SU-DHL-6 (cell line): ENCODE measurements at regions not wholly inside any gene's neighbourhood (a gene's known extent, or its start where the extent isn't known, plus 50 kb on each side); places are given as distances from the start of the nearest gene placed in this dataset.

Experiments used
- H2AFZ ChIP-seq: fragments of 200-600 bp; sonication (generic); 2 replicates; pipeline ENCODE4 v1.6.1; 2014; ENCODE audit warnings: low read depth, mild to moderate bottlenecking, moderate library complexity, mixed read lengths, antibody characterized with exemption, low read length; ENCODE audit not compliant: severe bottlenecking
- H3F3A ChIP-seq: fragments of 200-600 bp; shearing (Covaris generic); 2 replicates; pipeline ENCODE4 v1.6.0; 2016; ENCODE audit warnings: antibody characterized with exemption, mild to moderate bottlenecking; ENCODE audit not compliant: insufficient read depth
- H3K27ac ChIP-seq: fragments of 200-600 bp; sonication (generic); 2 replicates; pipeline ENCODE4 v1.5.1; 2016; ENCODE audit warnings: low read depth, mild to moderate bottlenecking, low read length, moderate library complexity, mixed read lengths
- H3K27me3 ChIP-seq: fragments of 200-600 bp; sonication (generic), shearing (Covaris generic); 2 replicates; pipeline ENCODE4 v1.6.0; 2014; ENCODE audit warnings: mild to moderate bottlenecking, low read length
- H3K36me3 ChIP-seq: fragments of 200-600 bp; sonication (generic); 2 replicates; pipeline ENCODE4 v1.6.1; 2014; ENCODE audit warnings: mild to moderate bottlenecking, low read length, mixed read lengths
- H3K4me2 ChIP-seq: fragments of 300-600, 200-600 bp; shearing (Covaris generic), sonication (generic); 2 replicates; pipeline ENCODE4 v1.6.0; 2014; ENCODE audit warnings: low read length, low read depth, mild to moderate bottlenecking; ENCODE audit not compliant: poor library complexity, severe bottlenecking
- H3K4me3 ChIP-seq: fragments of 200-600 bp; sonication (generic); 2 replicates; pipeline ENCODE4 v1.5.1; 2014; ENCODE audit warnings: antibody characterized with exemption, low read length, mild to moderate bottlenecking, mixed read lengths; ENCODE audit not compliant: insufficient read depth, poor library complexity, severe bottlenecking
- H3K79me2 ChIP-seq: fragments of 200-600 bp; sonication (generic); 2 replicates; pipeline ENCODE4 v1.6.1; 2014; ENCODE audit warnings: mild to moderate bottlenecking, low read length, moderate library complexity; ENCODE audit not compliant: insufficient read depth
- H3K9ac ChIP-seq: fragments of 200-600 bp; sonication (generic); 2 replicates; pipeline ENCODE4 v1.7.0; 2014; ENCODE audit warnings: mild to moderate bottlenecking, low read length
- H3K9me2 ChIP-seq: fragments of 200-600 bp; sonication (generic); replicated peaks from 2 replicates; pipeline ENCODE4 v1.6.1; 2014; ENCODE audit warnings: low read length; ENCODE audit not compliant: insufficient read depth
- H3K9me3 ChIP-seq: fragments of 200-600 bp; sonication (generic); 2 replicates; pipeline ENCODE4 v1.6.1; 2014; ENCODE audit warnings: low read length, mixed read lengths; ENCODE audit not compliant: insufficient read depth
- H4K20me1 ChIP-seq: fragments of 200-600 bp; sonication (generic); 2 replicates; pipeline ENCODE4 v1.6.1; 2014; ENCODE audit warnings: low read depth, mild to moderate bottlenecking, antibody characterized with exemption, low read length, moderate library complexity, mixed read lengths
- CTCF ChIP-seq: fragments of 200-600 bp; sonication (generic); IDR thresholded peaks from one replicate; pipeline ENCODE4 v1.5.1; 2017; ENCODE audit warnings: antibody characterized with exemption, mild to moderate bottlenecking, low read length, moderate library complexity; ENCODE audit not compliant: insufficient read depth, poor library complexity, severe bottlenecking
- EZH2phosphoT487 ChIP-seq: fragments of 200-600 bp; sonication (generic), shearing (Covaris generic); conservative IDR thresholded peaks from 2 replicates; pipeline ENCODE4 v1.6.1; 2018; ENCODE audit warnings: mild to moderate bottlenecking, antibody characterized with exemption, low read length, moderate library complexity, mixed read lengths

- Histone ChIP-seq H3K4me2 (no peak overlapping the region), H3K27me3 (no peaks in the 10 kb centered on the region), H3K9me3 (no peaks in the 10 kb centered on the region), H3K9ac (no peak overlapping the region), H3K79me2 (no peaks in the 10 kb centered on the region), H3K27ac (no peak overlapping the region), H4K20me1 (no peaks in the 10 kb centered on the region), H3K4me3 (no peak overlapping the region), H2AFZ (no peak overlapping the region), H3K9me2 (no peaks in the 10 kb centered on the region), H3K36me3 (no peaks in the 10 kb centered on the region), H3F3A (no peaks in the 10 kb centered on the region)
- TF ChIP-seq EZH2phosphoT487: no peak
- TF ChIP-seq CTCF: no peak
Observed at GRCh38 chr22:22106855-22107254, 124.3 kb upstream of the TOP3B start.

DNA sequence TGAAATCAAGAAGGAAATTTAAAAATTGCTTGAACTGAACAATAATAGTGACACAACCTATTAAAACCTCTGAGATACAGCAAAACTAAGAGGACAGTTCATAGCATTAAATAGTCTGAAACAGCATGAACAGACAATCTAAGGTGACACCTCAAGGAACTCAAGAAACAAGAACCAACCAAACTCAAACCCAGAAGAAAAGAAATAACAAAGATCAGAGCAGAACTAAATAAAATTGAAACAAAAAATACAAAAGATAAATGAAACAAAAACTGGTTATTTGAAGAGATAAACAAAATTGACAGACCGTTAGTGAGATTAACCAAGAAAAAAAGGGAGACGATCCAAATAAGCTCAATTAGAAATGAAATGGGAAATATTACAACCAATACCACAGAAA is 122.8 kb upstream of the TOP3B start:
- H3K9ac ChIP-seq: no peak overlapping the region
- no peak overlapping the region for H2AFZ ChIP-seq
- no peak overlapping the region for H3K4me2 ChIP-seq
- H4K20me1 ChIP-seq: no peaks in the 10 kb centered on the region
- H3K27me3 ChIP-seq: no peaks in the 10 kb centered on the region
- no peaks in the 10 kb centered on the region for H3K79me2 ChIP-seq
- H3K27ac ChIP-seq: no peak overlapping the region
- H3K9me2 ChIP-seq: no peaks in the 10 kb centered on the region
- TF ChIP-seq EZH2phosphoT487 (no peak), CTCF (no peak)
- no peaks in the 10 kb centered on the region for H3K36me3 ChIP-seq
- H3K9me3 ChIP-seq: no peaks in the 10 kb centered on the region
- no peak overlapping the region for H3K4me3 ChIP-seq
- H3F3A ChIP-seq: no peaks in the 10 kb centered on the region

- Histone ChIP-seq H3K4me2 (no peak overlapping the region), H3K4me3 (no peak overlapping the region), H3K36me3 (no peaks in the 10 kb centered on the region), H3K9me3 (no peaks in the 10 kb centered on the region), H3K27ac (no peak overlapping the region), H3K9me2 (no peaks in the 10 kb centered on the region), H4K20me1 (no peaks in the 10 kb centered on the region), H2AFZ (no peak overlapping the region), H3K79me2 (no peaks in the 10 kb centered on the region), H3K27me3 (no peaks in the 10 kb centered on the region), H3F3A (0 out of 2 replicates have a peak, but pooled peaks cover 8% of the 10 kb centered on the region), H3K9ac (no peak overlapping the region)
- TF ChIP-seq EZH2phosphoT487 (no peak), CTCF (no peak)
Observed at GRCh38 chr22:22103078-22103875, 120.7 kb upstream of the TOP3B start.
